IMR-90 (cell line): ENCODE measurements at regions not wholly inside any gene's neighbourhood (a gene's known extent, or its start where the extent isn't known, plus 50 kb on each side); places are given as distances from the start of the nearest gene placed in this dataset.

ENCODE experiments used
- BHLHE40 ChIP-seq: fragments of 150-350 bp; IDR thresholded peaks from 2 replicates; pipeline ENCODE4 v1.6.1; 2016; ENCODE audit warnings: mild to moderate bottlenecking, low read depth, low read length
- CEBPB ChIP-seq: IDR thresholded peaks from 2 replicates; pipeline ENCODE4 v1.6.1; 2012; ENCODE audit warnings: low read depth, low read length, improper control_type of control experiment
- CHD1 ChIP-seq: IDR thresholded peaks from 2 replicates; pipeline ENCODE4 v1.6.1; 2012; ENCODE audit warnings: low read depth, low read length, improper control_type of control experiment
- ELK1 ChIP-seq: fragments of 150-350 bp; IDR thresholded peaks from 2 replicates; pipeline ENCODE4 v1.6.1; 2016; ENCODE audit warnings: low read depth, mild to moderate bottlenecking, low read length, moderate library complexity, borderline replicate concordance
- MAFK ChIP-seq: IDR thresholded peaks from 2 replicates; pipeline ENCODE4 v1.6.1; 2012; ENCODE audit warnings: low read depth, low read length, improper control_type of control experiment
- MXI1 ChIP-seq: IDR thresholded peaks from 2 replicates; pipeline ENCODE4 v1.6.1; 2012; ENCODE audit warnings: low read depth, mild to moderate bottlenecking, low read length, moderate library complexity, borderline replicate concordance
- POLR2A ChIP-seq: IDR thresholded peaks from 2 replicates; pipeline ENCODE4 v1.6.1; 2012; ENCODE audit warnings: mild to moderate bottlenecking, low read depth, low read length
- RFX5 ChIP-seq: IDR thresholded peaks from 2 replicates; pipeline ENCODE4 v1.8.0; 2012; ENCODE audit warnings: low read depth, mild to moderate bottlenecking, low read length, moderate library complexity
- SMC3 ChIP-seq: fragments of 150-350 bp; IDR thresholded peaks from 2 replicates; pipeline ENCODE4 v1.6.1; 2016; ENCODE audit warnings: low read depth, mild to moderate bottlenecking, antibody characterized with exemption, low read length, moderate library complexity
- TF ChIP-seq, protein P1 (sequence below): conservative IDR thresholded peaks from 2 replicates; pipeline ENCODE4 v1.5.1; 2012; ENCODE audit warnings: mild to moderate bottlenecking, low read depth, low read length, improper control_type of control experiment
- TF ChIP-seq, protein P2 (sequence below): fragments of 150-350 bp; IDR thresholded peaks from 2 replicates; pipeline ENCODE4 v1.6.1; 2017; ENCODE audit warnings: mild to moderate bottlenecking, antibody characterized with exemption, low read length, low read depth

DNA sequence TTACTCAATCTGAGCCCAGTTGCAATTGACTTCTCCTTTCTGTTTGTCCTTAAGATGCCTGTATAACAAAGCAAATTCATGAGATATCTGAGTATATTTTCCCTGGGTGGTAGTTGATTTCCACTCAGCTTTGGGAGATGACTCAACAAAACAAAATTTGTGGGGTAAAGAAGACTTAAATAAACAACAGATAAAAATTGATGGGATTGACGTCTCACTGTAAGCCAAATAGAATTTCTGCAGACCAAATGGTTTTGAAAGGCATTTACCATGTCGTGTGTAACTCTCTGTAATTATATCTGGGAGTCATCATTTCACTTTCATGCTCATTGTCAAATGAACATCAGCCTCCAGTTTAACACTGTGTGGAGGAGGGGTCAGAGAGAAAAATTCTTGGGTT lies 255.4 kb upstream of the MYO3A start:
- TF ChIP-seq, protein P1, sequence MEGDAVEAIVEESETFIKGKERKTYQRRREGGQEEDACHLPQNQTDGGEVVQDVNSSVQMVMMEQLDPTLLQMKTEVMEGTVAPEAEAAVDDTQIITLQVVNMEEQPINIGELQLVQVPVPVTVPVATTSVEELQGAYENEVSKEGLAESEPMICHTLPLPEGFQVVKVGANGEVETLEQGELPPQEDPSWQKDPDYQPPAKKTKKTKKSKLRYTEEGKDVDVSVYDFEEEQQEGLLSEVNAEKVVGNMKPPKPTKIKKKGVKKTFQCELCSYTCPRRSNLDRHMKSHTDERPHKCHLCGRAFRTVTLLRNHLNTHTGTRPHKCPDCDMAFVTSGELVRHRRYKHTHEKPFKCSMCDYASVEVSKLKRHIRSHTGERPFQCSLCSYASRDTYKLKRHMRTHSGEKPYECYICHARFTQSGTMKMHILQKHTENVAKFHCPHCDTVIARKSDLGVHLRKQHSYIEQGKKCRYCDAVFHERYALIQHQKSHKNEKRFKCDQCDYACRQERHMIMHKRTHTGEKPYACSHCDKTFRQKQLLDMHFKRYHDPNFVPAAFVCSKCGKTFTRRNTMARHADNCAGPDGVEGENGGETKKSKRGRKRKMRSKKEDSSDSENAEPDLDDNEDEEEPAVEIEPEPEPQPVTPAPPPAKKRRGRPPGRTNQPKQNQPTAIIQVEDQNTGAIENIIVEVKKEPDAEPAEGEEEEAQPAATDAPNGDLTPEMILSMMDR: no peak
- TF ChIP-seq POLR2A (no peak), RFX5 (no peak), BHLHE40 (no peak), CHD1 (no peak), ELK1 (no peak), CEBPB (no peak), MAFK (no peak), SMC3 (no peak), MXI1 (no peak)
- TF ChIP-seq, protein P2, sequence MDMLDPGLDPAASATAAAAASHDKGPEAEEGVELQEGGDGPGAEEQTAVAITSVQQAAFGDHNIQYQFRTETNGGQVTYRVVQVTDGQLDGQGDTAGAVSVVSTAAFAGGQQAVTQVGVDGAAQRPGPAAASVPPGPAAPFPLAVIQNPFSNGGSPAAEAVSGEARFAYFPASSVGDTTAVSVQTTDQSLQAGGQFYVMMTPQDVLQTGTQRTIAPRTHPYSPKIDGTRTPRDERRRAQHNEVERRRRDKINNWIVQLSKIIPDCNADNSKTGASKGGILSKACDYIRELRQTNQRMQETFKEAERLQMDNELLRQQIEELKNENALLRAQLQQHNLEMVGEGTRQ: no peak
